ENCODE measurements at regions not wholly inside any gene's neighbourhood (a gene's known extent, or its start where the extent isn't known, plus 50 kb on each side); places are given as distances from the start of the nearest gene placed in this dataset.

GRCh38 chr18:49662506-49662905 is 100.6 kb downstream of the LIPG start:
- TF ChIP-seq CTCF (conservative IDR thresholded peaks at IDR 0.05; ENCODE audit: low read length) (no peak), EZH2phosphoT487 (IDR thresholded peaks at IDR 0.05; ENCODE audit: borderline replicate concordance) (no peak)
